GM18909 (cell line): ENCODE measurements at regions not wholly inside any gene's neighbourhood (a gene's known extent, or its start where the extent isn't known, plus 50 kb on each side); places are given as distances from the start of the nearest gene placed in this dataset.

ENCODE experiments used
- ATAC-seq: cut with Tn5 transposase; IDR thresholded peaks from one replicate; pipeline ENCODE4 v1.9.1; 2021; ENCODE audit warnings: mild to moderate bottlenecking; ENCODE audit not compliant: unreplicated experiment, poor library complexity

DNA sequence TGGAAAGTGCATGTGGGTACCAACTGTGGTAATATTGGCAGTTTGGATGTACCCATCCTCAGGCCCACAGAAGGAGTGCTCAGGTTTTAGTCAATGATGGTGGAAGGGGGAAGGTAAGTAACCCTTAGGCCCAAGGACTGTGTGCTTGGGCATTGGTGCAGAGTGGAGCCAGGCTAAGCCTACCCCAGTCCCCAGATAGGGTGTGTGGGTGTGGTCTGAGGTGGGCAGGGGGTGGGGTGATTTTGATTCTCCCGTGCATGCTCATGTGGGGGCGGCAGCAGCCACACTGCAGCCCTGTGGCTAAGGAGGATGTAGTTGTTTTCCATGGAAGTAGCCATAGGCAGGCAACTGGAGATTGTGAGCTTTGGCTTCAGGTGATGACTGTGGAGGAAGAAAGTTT, 2197.3 kb downstream of the PCDH9 start:
- ATAC-seq, result no peak

DNA sequence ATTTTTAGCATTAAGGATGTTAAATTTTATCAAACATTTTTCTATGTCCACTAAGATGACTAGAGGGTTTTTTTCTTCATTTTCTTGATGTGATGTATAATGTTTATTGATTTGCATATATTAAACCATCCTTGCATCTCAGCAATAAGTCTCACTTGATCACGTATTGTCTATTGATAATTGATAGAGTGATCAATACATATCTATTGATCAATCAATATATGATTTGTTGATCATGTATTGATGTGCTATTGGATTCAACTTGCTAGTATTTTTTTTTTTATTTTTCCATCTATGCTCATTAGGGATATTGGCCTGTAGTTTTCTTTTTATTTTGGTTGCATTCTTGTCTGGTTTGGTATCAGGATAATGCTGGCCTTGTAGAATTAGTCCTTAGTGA, 2202.0 kb downstream of the PCDH9 start:
- ATAC-seq, result no peak

DNA sequence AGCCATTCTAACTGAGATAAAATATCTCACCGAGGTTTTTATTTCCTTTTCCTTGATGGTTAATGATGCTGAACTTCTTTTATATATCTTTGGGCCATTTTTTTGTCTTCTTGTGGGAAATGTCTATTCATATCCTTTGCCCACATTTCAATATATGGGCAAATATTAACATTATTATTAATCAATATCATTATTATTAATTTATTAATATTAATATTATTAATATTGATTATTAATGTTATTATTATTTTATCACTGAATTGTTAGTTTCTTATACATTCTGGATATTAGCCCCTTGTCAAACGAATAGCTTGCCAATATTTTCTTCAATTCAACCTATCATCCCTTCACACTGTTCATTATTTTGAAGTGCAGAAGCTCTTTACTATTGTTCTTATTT, 2203.6 kb downstream of the PCDH9 start:
- ATAC-seq, result no peak

DNA sequence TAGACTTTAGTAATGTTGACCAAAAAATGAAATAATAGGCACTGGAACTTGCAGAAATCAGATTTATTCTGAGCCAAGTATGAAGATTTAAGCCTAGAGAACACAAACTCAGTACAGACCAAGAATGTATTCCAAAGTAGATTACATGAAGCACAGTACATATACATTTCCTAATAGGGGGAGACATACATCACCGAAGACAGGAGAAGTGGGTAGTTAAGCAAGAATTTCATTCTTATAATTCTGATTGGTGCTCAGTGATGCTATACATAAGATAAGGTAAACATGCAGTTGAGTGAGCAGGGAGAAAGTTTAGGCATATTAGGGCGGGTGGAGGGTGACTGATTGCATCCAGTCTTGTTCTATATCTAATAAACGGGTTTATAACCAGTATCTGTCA, 2218.8 kb downstream of the PCDH9 start:
- no peak for ATAC-seq

DNA sequence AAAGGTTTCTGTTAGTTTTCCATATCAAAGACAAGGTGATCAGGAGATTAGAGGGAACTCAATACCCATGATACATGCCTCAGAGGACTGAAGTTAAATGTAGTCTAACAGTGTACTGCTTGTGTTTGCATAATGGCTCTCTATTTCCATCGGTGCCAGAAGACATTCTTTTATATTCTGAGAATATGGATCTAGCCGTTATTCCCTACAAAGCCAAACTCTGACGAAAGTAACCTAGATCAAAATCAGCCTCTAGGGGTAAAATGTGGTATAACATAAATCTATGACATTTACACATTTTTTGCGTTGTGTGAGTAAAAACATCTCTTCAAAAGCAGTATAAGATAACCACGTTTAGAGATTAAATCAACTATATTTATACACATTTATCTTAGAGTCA, 2232.7 kb downstream of the PCDH9 start:
- no peak for ATAC-seq

DNA sequence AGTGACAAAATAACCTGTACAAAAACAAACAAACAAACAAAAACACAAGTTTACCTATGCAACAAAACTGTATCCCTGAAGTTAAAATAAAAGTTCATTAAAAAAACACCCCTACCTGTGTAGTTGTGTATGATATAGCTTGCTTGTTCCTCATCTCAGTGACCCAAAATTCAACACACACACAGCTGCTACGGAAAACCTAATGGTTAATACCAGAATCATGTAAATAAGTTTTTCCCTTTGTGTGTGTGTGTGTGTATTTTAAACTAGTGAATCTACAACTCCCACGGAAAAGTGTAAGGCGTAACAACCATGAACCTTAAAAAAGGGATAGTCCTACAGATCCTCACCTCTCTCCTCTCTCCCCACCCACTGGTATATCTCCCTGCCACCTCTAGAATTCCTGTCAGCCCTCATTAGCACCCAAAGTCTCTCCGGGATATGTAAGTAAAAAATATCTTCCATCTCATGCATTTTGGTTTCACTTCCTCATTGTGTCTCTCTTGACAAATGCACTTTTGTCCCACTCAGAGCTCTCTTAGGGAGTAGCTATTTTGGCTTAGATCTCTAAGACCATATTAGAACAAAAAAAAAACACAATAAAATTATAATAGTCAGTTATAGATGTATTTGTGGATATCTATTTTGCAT, 2236.5 kb downstream of the PCDH9 start:
- no peak for ATAC-seq

DNA sequence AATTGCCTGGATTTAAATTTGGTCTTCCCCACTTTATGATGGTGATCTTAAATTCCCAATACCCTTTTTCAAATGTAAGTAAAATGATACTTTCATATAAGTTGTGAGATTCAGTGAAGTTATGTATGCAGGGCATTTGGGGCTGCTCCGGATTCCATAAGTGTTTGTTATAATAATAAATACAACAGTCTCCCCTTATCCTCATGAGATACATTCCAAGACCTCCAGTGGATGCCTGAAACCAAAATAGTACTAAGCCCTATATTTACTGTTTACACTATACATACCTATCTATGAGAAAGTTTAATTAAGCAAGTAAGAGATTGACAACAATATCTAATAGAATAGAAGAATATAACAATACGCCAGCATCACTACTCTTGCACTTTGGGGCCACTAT, 2237.8 kb downstream of the PCDH9 start:
- ATAC-seq, result no peak

DNA sequence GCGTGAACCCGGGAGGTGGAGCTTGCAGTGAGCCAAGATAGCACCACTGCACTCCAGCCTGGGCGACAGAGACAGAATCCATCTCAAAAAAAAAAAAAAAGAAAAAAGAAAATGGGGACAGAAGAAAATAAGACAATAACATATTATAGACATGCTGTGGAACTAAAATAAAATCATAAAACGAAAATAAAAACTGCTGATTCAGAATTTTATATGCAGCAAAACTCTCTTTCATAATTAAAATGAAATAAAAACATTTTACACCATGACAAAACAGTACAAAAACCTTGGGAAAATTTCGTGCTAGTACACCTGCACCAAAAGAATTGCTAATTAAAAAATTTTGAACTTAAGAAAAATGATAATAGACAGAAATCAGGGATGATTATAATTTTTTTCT, 2245.1 kb downstream of the PCDH9 start:
- no peak for ATAC-seq

DNA sequence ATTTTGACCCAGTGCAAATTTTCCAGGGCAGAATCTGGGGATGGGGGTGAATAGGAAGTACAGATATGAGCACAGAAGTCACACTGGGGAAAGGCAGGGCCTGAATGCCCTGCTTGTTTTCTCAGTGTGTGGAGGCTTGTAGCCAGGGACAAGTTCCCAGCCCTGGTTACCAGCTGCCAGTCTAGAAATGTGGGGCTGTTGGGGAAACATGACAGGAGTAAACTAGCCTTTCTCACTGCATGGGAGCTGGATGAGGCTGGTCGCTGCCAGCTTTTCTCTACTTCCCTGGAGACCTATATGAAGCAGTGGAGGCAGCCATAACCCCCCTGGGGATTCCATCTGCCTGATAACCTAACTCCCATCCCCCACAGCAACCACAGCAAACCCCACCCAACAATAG, 2267.7 kb downstream of the PCDH9 start:
- no peak for ATAC-seq

DNA sequence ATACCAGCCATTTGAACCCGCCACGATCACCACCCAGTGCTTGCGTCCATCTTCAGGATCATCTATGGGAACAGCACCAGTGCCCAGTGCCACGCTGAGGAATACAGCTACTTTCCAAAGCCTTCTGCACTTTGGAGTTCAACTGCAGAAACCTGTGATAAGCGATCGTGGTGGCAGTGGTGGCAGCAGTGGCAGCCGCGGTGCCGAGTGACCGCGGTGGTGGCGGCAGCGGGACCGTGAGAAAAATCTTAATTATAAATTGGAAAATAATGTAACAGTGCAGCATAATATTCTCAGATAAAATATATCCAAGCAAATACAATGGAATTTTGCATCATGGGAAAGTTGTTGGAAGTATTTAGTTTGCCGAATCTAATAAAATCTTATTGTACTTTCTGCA, 2270.9 kb downstream of the PCDH9 start:
- ATAC-seq, result no peak

DNA sequence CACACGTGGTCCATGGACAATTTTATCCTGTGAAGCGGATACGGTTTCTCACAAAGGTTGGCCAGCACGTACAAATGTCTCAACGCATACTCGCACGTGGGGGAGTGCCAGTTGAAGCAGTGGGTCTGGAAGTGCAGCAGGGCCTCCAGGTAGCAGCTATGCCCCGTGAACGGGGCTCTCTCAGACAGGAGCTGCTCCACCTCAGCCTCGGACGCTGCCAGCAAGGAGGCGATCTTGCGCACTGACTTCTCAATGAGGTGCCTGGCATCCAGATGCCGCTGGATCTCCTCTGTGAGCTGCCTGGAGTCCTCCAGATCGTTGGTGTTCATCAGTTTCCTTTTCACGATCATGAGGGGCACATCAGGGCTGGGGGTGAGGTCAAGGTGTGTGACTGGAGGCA, 2272.0 kb downstream of the PCDH9 start:
- no peak for ATAC-seq

DNA sequence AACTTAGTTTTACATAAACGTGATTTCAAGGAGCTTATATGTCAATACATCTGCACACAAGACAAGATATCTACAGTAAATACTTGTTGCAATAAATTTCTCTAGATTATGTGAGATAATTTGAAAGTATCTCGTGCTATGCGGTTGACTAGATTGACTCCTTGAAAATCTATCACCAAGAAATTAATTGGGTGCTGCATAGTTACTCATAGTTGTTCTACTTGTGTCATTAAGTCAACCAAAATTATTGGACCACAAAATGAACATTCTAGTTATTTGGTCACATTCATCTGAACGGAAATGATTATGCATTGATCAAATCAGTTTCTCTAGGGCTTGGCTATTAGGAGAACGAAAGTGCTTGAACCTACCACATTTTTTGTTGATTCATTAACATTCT, 2291.5 kb downstream of the PCDH9 start:
- ATAC-seq, result no peak

DNA sequence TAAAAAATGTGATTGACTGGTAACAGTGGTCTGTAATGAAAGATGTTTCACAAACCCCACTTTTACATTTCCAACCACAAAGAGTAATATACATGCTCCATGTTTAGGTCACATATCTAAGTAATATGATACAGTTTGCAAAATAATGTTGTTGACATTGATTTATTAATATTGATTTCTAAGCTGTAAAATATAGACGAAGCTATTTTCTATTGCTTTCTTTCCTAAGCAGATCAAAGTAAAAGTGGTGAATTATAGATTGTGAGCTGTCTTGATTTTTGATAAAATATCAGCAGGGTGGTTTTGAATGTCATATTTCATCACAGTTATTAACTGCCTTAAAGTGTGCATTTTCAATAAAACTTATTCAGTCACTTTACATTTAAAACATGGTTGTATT, 2292.8 kb downstream of the PCDH9 start:
- no peak for ATAC-seq

DNA sequence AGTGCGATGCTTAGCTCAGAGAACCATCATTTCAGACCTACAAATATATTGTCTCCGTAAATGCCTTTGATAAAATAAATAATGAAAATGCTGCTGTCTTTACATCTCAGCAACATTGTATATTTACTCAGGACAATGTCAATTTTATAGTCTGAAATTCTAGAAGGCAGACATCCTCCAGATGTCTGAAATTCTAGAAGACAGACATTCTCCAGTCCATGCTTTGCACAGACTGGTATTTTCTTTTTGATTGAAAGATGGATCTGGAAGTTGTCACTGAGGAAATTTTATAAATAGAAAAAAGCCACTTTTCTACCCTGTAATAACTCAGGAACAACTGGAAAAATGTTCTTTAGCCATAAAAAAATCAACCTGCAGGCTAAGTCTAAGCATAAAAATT, 2293.3 kb downstream of the PCDH9 start:
- ATAC-seq, result no peak

DNA sequence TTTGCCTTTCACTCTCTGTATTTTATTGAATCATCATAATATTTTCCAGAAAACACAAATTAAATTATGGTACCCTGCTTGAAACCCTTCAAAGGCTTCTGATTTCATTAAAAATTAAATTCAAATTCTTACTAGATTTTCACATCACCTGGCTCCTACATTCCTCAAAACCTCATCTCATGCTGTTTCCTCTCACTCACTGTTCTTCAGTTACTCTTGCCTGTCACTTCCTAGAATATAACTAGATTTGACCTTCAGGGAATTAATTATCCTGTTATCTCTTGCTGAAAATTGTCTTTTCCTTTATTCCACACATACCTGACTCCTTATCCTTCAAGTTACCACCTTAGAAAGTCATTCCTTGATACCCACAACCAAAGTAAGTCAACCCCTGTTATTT, 2294.7 kb downstream of the PCDH9 start:
- no peak for ATAC-seq

DNA sequence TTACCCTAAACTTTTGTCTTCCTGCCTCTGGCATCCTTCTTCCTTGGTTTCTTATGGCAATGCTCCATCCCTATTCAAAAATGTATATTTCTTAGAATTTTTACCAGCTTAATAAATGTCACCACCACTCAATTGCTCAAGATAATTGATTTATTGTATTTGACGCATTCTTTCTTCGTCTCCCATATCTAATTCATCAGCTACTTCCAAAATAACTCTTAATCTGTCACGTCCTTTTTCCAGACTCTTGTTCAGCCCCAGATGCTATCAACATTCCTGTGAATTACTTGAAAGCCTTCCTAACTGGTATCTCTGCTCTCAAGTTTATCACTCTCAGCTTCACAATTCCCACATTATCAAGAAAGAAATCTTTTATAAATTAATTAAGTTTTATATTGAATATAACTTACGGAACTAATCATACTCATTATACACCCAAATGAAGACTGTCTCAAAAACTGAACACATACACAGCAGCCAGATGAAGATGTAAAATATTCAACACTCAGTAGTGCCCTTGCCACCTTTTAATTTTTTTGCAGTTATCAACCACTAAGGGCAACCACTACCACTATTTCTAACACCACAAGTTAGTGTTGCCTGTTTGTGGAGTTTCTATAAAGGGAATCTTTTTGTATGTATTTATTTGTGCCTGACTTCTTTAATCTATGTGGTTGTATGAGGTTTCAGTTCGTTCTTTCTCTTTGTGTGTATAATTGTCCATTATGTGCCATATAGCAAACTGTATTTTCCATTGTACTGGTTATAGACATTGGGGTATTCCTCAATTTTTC, 2295.4 kb downstream of the PCDH9 start:
- no peak for ATAC-seq

DNA sequence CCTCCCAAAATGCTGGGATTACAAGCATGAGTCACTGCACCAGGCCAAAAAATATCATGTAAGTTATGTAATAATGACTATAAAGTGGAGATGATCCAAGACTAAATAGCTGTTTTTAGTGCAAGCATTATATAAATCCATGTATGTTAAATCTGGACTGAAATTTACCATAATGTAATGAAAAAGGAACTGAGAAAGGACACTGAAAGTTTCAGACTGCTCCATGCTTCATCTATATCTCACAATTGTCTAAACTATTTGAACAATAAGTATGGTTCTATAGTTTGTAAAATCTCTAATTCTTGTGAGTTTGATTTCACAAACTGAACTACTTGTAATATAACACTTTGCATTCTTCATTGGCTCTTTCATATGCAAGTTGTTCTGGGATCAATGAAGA, 2299.5 kb downstream of the PCDH9 start:
- no peak for ATAC-seq

DNA sequence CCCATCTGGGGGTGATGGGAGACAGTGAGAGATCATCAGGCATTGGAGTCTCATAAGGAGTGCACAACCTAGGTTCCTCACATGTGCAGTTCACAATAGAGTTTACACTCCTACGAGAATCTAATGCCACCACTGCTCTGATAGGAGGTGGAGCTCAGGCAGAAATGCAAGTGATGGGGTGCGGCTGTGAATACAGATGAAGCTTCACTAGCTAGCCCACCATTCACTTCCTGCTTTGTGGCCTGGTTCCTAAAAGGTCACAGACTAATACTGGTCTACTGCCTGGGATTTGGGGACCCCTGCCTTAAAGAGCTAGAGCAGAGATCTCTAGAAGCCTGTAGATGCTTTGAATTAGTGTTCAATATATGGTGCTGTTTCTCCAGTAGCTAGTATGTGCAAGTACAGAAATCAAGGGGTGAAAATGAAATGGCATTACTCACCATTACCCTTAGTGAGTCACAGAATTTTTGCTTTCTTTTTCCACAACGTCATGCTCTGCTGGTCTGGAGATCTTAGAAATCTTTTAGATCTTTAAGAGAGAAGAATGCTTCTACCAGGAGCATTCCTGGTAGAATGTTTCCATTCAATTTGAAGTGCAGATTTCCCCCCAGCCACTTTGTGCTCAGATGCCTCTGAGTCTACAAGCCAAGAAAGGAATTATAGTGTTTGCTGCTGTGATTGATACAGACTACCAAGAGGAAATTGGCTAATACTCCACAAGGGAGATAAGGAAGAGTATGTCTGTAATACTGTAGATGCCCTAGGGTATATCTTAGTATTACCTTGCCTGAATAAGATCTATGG, 2301.2 kb downstream of the PCDH9 start:
- peak; percentile 52 for ATAC-seq

DNA sequence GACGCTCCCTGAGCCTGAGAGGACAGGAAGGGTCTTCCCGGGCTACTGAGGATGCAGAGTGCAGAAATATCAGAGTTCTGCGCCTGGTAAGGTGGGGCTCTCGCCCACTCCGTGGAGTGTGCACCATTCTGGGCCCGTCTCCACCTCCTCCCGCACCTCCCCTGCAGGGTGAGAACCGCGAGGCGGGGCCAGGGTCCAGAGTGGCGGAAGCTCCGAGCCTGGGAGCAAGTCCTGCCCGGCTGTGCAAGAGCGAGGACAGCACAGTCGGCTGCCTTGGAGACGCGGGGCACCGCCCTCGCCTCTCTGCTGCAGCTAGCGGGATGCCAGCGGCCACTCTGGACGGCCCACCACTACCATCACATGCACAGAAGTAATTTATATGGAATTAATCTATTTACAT, 2304.4 kb downstream of the PCDH9 start:
- ATAC-seq, result no peak

DNA sequence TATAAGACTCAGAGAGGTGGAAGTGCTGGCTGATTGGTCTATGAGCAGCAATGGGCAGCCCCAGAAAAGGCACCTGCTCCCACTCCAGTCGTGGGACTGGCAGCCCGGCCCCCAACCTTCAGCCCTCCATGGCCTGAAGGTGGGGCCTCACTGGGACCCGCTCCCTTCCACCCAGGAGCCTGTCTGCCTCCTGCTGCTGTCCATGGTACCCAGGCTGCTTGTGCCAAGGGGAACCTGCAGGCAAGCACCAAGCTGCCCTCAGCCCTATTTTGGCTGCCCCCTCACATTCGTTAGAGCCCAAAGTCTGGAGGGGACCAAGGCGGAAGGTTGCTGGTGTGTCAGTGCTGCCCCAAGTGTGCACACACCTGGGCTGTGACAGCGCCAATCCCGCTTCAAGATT, 2304.9 kb downstream of the PCDH9 start:
- no peak for ATAC-seq

DNA sequence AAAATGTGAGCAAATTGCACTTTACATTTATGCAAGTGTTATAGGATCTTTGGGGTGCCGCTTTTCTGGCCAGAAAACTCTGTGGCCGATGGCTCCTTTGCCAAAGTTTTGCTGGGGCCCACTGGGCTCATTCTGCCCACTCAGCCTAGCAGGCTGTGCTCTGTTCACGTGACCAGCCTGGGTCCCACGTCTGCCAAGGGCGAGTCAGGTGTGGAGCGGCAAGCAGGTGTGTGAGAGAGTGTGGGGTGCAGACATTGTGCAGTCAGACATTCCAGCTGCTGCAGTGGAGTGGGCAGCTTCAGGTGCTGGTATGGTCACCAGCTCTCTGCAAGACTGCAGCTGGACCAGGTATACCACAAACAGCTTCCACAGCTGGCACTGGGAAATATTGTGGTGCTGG, 2305.7 kb downstream of the PCDH9 start:
- no peak for ATAC-seq
